WI38 (cell line): ENCODE measurements at regions not wholly inside any gene's neighbourhood (a gene's known extent, or its start where the extent isn't known, plus 50 kb on each side); places are given as distances from the start of the nearest gene placed in this dataset.

Experiments used
- H3K4me3 ChIP-seq: 2 replicates; pipeline ENCODE4 v1.5.1; 2011; ENCODE audit warnings: low read depth, mild to moderate bottlenecking, control low read depth, low read length
- TF ChIP-seq, protein P1 (sequence below): IDR thresholded peaks from 2 replicates; pipeline ENCODE4 v1.5.1; 2012; ENCODE audit warnings: low read depth, mild to moderate bottlenecking, control low read depth, low read length

DNA sequence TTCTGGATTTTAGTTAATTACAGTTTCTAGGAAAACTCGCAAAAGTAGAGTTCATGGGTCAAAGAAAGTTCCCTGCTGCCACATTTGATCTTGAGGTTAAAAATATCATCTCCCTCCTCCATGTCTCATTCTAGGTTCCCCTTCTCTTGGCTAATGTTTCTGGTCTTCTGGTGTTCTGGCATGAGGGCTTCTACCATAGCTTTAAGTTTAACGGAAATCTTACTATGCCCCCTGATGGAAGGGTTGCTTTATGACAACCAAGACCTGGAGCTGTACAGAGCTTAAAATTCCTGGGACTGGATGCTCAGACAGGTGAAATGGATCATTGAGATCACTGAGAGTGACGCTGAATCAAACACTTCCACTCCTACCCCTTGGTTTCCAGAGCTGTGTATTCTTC lies 1881.7 kb downstream of the MRPL39 start:
- TF ChIP-seq, protein P1, sequence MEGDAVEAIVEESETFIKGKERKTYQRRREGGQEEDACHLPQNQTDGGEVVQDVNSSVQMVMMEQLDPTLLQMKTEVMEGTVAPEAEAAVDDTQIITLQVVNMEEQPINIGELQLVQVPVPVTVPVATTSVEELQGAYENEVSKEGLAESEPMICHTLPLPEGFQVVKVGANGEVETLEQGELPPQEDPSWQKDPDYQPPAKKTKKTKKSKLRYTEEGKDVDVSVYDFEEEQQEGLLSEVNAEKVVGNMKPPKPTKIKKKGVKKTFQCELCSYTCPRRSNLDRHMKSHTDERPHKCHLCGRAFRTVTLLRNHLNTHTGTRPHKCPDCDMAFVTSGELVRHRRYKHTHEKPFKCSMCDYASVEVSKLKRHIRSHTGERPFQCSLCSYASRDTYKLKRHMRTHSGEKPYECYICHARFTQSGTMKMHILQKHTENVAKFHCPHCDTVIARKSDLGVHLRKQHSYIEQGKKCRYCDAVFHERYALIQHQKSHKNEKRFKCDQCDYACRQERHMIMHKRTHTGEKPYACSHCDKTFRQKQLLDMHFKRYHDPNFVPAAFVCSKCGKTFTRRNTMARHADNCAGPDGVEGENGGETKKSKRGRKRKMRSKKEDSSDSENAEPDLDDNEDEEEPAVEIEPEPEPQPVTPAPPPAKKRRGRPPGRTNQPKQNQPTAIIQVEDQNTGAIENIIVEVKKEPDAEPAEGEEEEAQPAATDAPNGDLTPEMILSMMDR, result no peak
- H3K4me3 ChIP-seq, result no peak overlapping the region

DNA sequence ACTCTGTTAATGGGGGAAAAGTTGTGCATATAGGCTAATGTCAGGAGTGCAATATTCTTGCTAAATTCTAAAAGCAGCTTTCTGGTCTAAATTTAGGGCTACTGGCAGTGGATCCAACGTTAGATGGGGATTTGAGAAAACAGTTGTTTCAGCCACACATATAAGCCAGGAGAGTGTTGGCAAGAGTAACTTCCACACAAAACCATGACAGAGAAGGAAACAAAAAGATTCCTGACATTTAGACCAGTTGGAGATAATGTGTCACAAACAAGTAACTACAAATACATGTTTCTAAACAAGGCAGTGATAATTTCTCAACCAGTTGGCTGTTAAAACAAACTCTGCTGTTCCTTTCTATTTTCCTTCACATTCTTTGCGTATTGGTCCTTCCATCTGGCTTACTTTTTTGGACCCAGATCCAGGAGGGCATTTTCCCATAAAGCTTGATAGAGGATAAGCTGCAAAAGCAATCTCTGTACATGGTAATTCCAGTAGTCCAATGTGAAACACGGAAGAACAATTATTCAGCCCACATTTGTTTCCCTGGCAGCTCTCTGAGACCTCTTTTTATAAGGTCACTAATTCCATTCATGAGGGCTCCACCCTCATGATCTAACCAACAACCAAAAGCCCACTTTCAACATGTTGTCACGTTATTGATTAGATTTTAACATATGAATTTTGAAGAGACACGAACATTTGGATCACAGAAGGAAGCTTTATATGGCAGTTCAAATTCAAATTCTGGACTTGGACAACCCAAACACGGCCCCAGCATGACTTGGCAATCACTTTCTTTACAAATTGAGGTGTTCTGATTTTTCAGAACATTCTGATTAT lies 1888.6 kb downstream of the MRPL39 start:
- H3K4me3 ChIP-seq, result no peak overlapping the region
- TF ChIP-seq, protein P1, result no peak

DNA sequence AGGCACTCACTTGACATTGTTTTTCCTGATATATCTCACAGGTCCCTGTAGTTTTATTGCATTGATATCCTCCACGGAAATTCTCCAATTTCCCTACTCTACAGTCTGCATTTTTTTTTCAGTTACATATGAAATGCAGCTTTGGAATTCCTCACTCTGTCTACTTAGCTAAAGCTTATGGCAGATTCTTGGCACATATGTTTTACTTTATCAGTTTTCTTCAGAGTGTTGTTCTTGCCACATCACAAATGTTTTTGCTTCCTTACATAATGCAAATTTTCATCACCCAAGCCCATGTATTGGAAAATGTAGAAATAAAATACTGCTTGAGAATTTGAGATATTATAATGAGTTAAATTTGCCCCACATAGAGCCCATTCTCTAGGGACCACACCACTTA lies 1895.1 kb downstream of the MRPL39 start:
- TF ChIP-seq, protein P1, result no peak

DNA sequence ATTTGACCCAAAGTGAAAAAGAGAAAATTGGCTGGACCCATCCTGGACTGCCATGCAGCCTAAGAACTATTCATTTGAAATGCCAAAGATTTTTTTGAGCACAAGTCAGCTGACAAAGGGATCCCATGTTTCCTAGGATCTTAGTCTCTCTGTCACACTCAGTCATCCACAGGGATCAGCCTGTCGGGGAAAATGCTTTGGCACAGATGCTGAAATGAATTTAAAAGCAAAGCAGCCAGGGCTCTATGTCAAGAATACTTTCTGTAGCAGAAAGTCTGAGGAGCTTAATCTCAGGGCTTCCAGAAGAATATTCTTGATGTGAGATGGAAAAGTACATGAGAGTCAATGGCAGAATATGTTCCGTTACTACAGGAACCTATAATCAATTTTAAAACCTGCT lies 1900.8 kb downstream of the MRPL39 start:
- TF ChIP-seq, protein P1, result no peak
- H3K4me3 ChIP-seq, result no peak overlapping the region

More for the DNA sequence above, 1895.1 kb downstream of the MRPL39 start:
- no peak overlapping the region for H3K4me3 ChIP-seq

DNA sequence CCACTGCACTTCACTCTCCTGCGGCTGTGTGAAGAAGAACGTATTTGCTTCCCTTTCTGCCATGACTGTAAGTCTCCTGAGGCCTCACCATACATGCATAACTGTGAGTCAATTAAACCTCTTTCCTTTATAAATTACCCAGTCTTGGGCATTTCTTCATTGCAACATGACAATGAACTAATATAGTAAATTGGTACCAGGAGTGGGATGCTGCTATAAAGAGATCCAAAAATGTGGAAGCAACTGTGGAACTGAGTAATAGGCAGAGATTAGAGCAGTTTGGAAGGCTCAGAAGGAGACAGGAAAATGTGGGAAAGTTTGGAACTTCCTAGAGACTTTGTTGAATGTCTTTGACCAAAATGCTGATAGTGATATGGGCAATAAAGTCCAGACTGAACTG lies 1907.9 kb downstream of the MRPL39 start:
- TF ChIP-seq, protein P1, result no peak
- no peak overlapping the region for H3K4me3 ChIP-seq

DNA sequence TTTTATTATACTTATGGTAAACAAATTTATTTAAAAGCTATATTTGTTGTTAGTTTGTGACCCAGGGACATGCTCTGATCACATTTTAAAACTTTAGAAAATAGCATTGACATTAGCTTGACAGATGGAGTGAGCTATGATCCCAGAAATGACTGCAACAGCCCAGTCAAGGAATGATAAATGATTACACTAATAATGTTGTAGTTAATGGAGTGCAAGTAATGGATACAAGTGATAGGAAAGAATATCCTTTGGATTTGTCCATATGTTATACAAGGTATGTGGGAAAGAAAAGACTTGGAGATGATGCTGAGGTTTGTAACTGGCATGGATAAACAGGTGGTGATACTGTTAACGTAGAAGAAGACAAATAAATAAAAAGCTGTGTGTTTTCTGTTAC lies 1908.7 kb downstream of the MRPL39 start:
- TF ChIP-seq, protein P1, result no peak
- H3K4me3 ChIP-seq, result no peak overlapping the region

DNA sequence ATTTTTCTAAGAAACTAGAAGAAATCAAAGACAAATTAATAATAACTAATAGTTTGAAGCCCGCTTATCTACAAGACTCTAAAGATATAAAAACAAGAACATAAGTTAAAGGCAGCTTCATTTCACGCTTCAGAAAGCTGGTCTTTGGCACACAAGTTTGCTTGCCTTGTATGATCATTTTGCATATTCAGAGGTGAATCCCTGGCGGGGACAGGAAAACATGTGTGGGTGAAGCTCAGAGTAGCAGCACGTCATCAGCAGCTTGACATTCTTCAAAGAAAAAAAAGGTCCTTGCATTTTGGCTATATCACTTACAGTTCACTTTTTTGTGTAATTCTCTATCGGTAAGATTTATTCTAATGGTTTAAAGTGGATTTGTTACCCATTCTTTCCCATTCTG lies 1911.8 kb downstream of the MRPL39 start:
- TF ChIP-seq, protein P1, result no peak
- no peak overlapping the region for H3K4me3 ChIP-seq
